LNCaP clone FGC (cell line): ENCODE measurements at regions not wholly inside any gene's neighbourhood (a gene's known extent, or its start where the extent isn't known, plus 50 kb on each side); places are given as distances from the start of the nearest gene placed in this dataset.

Source experiments
- DNase-seq: peaks from one replicate; pipeline ENCODE4 v3.0.0-alpha.2; 2011; ENCODE audit warnings: low read depth
- H3K4me3 ChIP-seq: 2 replicates; pipeline ENCODE4 v1.5.1; 2011; ENCODE audit warnings: mild to moderate bottlenecking, low read depth, low read length, control low read depth
- CTCF ChIP-seq: IDR thresholded peaks from 2 replicates; pipeline ENCODE4 v1.5.1; 2012; ENCODE audit warnings: mild to moderate bottlenecking; ENCODE audit not compliant: control insufficient read depth, insufficient read depth; ENCODE audit errors: extremely low read depth

- no peak for TF ChIP-seq CTCF
- no peak for DNase-seq
These were observed 214.4 kb downstream of the PCSK1 start for GRCh38 chr5:96218653-96219052.

GRCh38 chr5:96214442-96215197 lies 218.4 kb downstream of the PCSK1 start:
- no peak for TF ChIP-seq CTCF
- H3K4me3 ChIP-seq = no peak overlapping the region
- no peak for DNase-seq

More at GRCh38 chr5:96218653-96219052, 214.4 kb downstream of the PCSK1 start:
- no peak overlapping the region for H3K4me3 ChIP-seq

GRCh38 chr5:96209829-96210228 lies 223.2 kb downstream of the PCSK1 start:
- no peak overlapping the region for H3K4me3 ChIP-seq
- DNase-seq = no peak
- TF ChIP-seq CTCF = no peak

GRCh38 chr5:96207420-96207819 lies 225.6 kb downstream of the PCSK1 start:
- no peak for TF ChIP-seq CTCF
- no peak overlapping the region for H3K4me3 ChIP-seq
- no peak for DNase-seq

GRCh38 chr5:96203761-96204160 lies 229.3 kb downstream of the PCSK1 start:
- no peak overlapping the region for H3K4me3 ChIP-seq
- DNase-seq = no peak
- TF ChIP-seq CTCF = no peak

GRCh38 chr5:96201503-96201902 lies 231.5 kb downstream of the PCSK1 start:
- no peak overlapping the region for H3K4me3 ChIP-seq
- no peak for TF ChIP-seq CTCF
- no peak for DNase-seq

GRCh38 chr5:96200641-96201040 lies 232.4 kb downstream of the PCSK1 start:
- no peak for TF ChIP-seq CTCF
- no peak overlapping the region for H3K4me3 ChIP-seq
- no peak for DNase-seq
